T-cell (primary cell): ENCODE measurements at regions not wholly inside any gene's neighbourhood (a gene's known extent, or its start where the extent isn't known, plus 50 kb on each side); places are given as distances from the start of the nearest gene placed in this dataset.

ENCODE experiments used
- ATAC-seq, 4 experiments: fragments of 200-7000 bp in 3 of 4; fragments of 150-1000 bp in 1 of 4; cut with Tn5 transposase; replicated peaks in 1 of 4; 1 replicate in 3 of 4; 2 replicates in 1 of 4; pipeline ENCODE4 v1.10.0; 2021; ENCODE audit warnings: moderate library complexity in 3 of 4, mild to moderate bottlenecking in 2 of 4, moderate number of reproducible peaks in 1 of 4
- CTCF ChIA-PET, 2 donors: fragments of 300-600 bp; sonication (Branson Sonifier 250); formaldehyde crosslinking; loops; one replicate each; lab custom pipeline; 2022; ENCODE audit warnings: antibody characterized with exemption in 2 of 2; lab: Charles Lee
- POLR2A ChIA-PET, 2 donors: fragments of 300-600 bp; sonication (Branson Sonifier 250); formaldehyde crosslinking; loops; one replicate each; lab custom pipeline; 2022; ENCODE audit warnings: antibody characterized with exemption in 2 of 2; lab: Charles Lee
- DNase-seq, 35 experiments: peaks; one replicate each; pipeline versions ENCODE4 v3.0.0 to v3.0.0-alpha.2; 2013 to 2023
- H3K27ac ChIP-seq: one replicate; pipeline ENCODE4 v1.5.1; 2013; ENCODE audit warnings: low read length
- H3K27me3 ChIP-seq, 2 experiments: replicated peaks in 1 of 2; 1 replicate in 1 of 2; 2 replicates in 1 of 2; pipeline versions ENCODE4 v1.6.1 to v1.7.0; 2013; ENCODE audit warnings: low read length in 1 of 2, mixed read lengths in 1 of 2; ENCODE audit not compliant: control insufficient read depth in 2 of 2, insufficient read depth in 2 of 2; ENCODE audit errors: extremely low read depth in 1 of 2
- H3K36me3 ChIP-seq, 2 donors: 1 replicate in 1 of 2; 2 replicates in 1 of 2; pipeline versions ENCODE4 v1.6.1 to v1.7.0; 2013; ENCODE audit warnings: low read length in 1 of 2; ENCODE audit not compliant: control insufficient read depth in 2 of 2, insufficient read depth in 1 of 2; ENCODE audit errors: extremely low read depth in 1 of 2
- H3K4me1 ChIP-seq, 2 experiments: 1 replicate in 1 of 2; 2 replicates in 1 of 2; pipeline versions ENCODE4 v1.6.1 to v1.7.0; 2013; ENCODE audit warnings: low read length in 2 of 2, mixed read lengths in 1 of 2; ENCODE audit not compliant: insufficient read depth in 2 of 2, control insufficient read depth in 1 of 2; ENCODE audit errors: extremely low read depth in 1 of 2
- H3K4me3 ChIP-seq, 2 donors: 1 replicate in 1 of 2; 2 replicates in 1 of 2; pipeline versions ENCODE4 v1.5.1 to v1.7.0; 2013; ENCODE audit warnings: mild to moderate bottlenecking in 2 of 2, low read length in 1 of 2, moderate library complexity in 1 of 2; ENCODE audit not compliant: control insufficient read depth in 1 of 2; ENCODE audit errors: extremely low read depth in 1 of 2
- H3K9me3 ChIP-seq: 2 replicates; pipeline ENCODE4 v1.7.0; 2013
- H3K27ac Mint-ChIP-seq, 2 donors: one replicate each; pipeline ENCODE4 v1.8.0; 2020 to 2021; ENCODE audit warnings: mild to moderate bottlenecking in 2 of 2, mixed read lengths in 2 of 2
- H3K27me3 Mint-ChIP-seq, 2 donors: one replicate each; pipeline ENCODE4 v1.8.0; 2021 to 2022; ENCODE audit warnings: mixed read lengths in 2 of 2
- H3K36me3 Mint-ChIP-seq: one replicate; pipeline ENCODE4 v1.8.0; 2021; ENCODE audit warnings: mixed read lengths
- H3K4me1 Mint-ChIP-seq, 3 donors: one replicate each; pipeline ENCODE4 v1.8.0; 2020 to 2022; ENCODE audit warnings: mixed read lengths in 3 of 3, mild to moderate bottlenecking in 1 of 3
- H3K4me3 Mint-ChIP-seq, 3 donors: one replicate each; pipeline ENCODE4 v1.8.0; 2020 to 2022; ENCODE audit warnings: mild to moderate bottlenecking in 3 of 3, mixed read lengths in 3 of 3, moderate library complexity in 3 of 3
- H3K9me3 Mint-ChIP-seq, 3 donors: one replicate each; pipeline ENCODE4 v1.8.0; 2020 to 2022; ENCODE audit warnings: mixed read lengths in 3 of 3
- WGBS: methylation state at CpG from one replicate; pipeline ENCODE4 v1.1.5; 2013; ENCODE audit warnings: missing lambda C conversion rate; ENCODE audit not compliant: insufficient coverage; 5-methylcytosine and 5-hydroxymethylcytosine counted together

DNA sequence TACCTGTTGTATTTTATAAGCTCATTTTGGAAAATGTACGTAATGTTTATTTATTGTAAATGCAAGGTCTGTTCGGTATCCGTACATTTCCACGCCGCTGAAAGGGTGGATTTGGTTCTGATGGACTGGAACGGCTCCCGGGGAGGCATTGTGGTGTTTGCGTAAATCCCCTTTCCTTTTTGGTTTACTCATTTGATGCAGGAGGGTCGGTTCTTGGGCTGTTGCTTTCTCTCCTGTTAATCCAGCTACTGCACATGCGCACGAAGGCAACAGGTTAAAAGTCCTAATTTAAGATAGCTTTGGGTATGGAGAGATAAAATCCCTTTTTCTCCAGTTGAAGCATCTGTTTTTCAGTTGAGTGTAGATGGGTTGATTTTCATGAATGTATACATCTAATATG lies 224.4 kb downstream of the TM9SF2 start:
- no CpG with 5 or more reads among the region's 11 CpGs for whole genome bisulfite sequencing
- Histone ChIP-seq H3K4me1 (no peaks in the 10 kb centered on the region), H3K27ac (no peak overlapping the region), H3K27me3 (no peaks in the 10 kb centered on the region), H3K4me3 (no peak overlapping the region), H3K36me3 (no peaks in the 10 kb centered on the region), H3K9me3 (no peaks in the 10 kb centered on the region)
- Mint-ChIP-seq H3K27ac (no peak overlapping the region), H3K36me3 (peaks cover 19% of the 10 kb centered on the region), H3K27me3 (no peaks in the 10 kb centered on the region), H3K9me3 (no peaks in the 10 kb centered on the region), H3K4me1 (peaks cover 0 to 3% (median 0%) of the 10 kb centered on the region in 3 donors), H3K4me3 (no peak overlapping the region)
- no peak for DNase-seq
- POLR2A ChIA-PET = interaction anchor here in 1 of 2 donors (0.6 kb wide), 1 partner anchor 309 kb away, joined by 4 read pairs; no protein-coding TSS in a partner anchor
- ATAC-seq = no peak
- CTCF ChIA-PET = no interaction called here

DNA sequence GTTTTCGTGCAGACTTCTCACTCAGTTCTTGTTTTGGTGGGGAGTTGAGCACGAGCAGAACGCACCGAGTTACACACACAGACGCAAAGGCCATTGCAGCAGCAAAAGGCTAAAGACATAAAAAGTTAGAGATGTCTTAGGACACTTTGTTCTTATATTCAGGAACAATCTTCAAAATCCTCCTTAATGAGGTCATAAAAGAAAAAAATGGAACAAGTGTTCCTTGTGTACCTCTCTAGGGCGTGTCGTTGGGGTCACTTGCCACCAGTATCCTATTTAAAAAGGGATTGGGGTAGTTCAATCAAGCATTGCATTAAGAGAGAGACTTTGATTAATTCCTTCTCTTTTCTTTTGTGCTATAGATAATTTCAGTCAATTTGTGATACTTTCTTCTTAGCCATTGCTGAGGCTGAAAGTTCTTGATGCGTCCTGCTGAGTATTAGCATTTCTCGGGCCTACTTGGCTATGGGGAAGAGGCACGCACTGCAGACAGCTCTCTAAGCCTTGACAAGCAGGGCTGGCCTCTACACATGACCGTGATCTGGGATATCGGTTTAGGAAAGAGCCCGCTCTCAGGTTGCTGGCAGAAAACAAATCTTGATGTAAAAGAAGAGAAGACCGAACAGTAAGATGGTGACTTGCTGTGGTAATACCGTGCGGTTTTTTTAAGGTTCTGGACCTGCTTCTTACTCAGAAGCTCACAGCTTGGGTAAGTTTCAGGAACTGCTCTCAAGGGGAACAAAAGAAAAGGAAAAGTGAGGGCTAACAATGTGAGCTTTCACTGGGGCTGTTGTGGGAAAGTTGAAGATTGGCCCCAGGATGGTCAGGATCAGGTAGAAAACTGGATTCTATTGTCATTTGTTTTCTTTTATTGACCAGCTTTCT lies 223.6 kb downstream of the TM9SF2 start:
- Histone ChIP-seq H3K27ac (no peak overlapping the region), H3K27me3 (no peaks in the 10 kb centered on the region), H3K4me3 (no peak overlapping the region), H3K4me1 (no peaks in the 10 kb centered on the region), H3K36me3 (no peaks in the 10 kb centered on the region), H3K9me3 (no peaks in the 10 kb centered on the region)
- POLR2A ChIA-PET = interaction anchor here in 1 of 2 donors (0.6 kb wide), 3 partner anchors 20 to 310 kb away, joined by 3 to 4 read pairs (median 3); no protein-coding TSS in a partner anchor
- Mint-ChIP-seq H3K36me3 (peaks cover 20% of the 10 kb centered on the region), H3K4me3 (no peak overlapping the region), H3K9me3 (no peaks in the 10 kb centered on the region), H3K27me3 (no peaks in the 10 kb centered on the region), H3K27ac (no peak overlapping the region), H3K4me1 (peaks cover 0 to 3% (median 0%) of the 10 kb centered on the region in 3 donors)
- CTCF ChIA-PET = no interaction called here
- WGBS = 95% methylated on average over 9 of the region's 16 CpGs
- DNase-seq (no peak), ATAC-seq (no peak)

DNA sequence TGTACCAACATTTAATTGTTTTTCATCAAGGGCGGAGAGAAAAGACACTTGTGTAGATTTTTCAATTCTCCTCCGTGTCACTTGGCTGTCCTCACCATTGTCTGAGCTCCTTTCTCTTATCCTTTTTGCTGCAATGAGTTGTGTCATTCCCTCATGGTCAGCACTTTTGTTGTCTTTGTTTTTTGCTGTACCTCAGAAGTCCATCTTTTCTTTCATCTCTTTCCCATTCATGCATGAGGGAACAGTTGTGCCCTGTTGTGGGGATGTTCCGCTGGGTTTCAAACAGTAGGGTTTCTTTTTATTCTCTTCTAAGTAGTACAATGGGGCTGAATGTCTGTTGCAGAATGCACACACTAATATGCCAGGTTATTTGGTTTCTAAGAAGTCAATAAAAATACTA lies 222.6 kb downstream of the TM9SF2 start:
- no peaks in the 10 kb centered on the region for H3K36me3 ChIP-seq
- Mint-ChIP-seq H3K27me3 (no peaks in the 10 kb centered on the region), H3K4me3 (no peak overlapping the region), H3K9me3 (no peaks in the 10 kb centered on the region), H3K4me1 (peaks cover 0 to 3% (median 0%) of the 10 kb centered on the region in 3 donors), H3K36me3 (peaks cover 20% of the 10 kb centered on the region), H3K27ac (no peak overlapping the region)
- H3K9me3 ChIP-seq = no peaks in the 10 kb centered on the region
- DNase-seq (no peak), ATAC-seq (no peak)
- WGBS = no CpG with 5 or more reads among the region's 3 CpGs
- CTCF ChIA-PET = interaction anchor here in 1 of 2 donors (0.6 kb wide), 1 partner anchor 117 kb away, joined by 4 read pairs; the partner anchor contains the start of gene CLYBL
- POLR2A ChIA-PET = no interaction called here
- no peaks in the 10 kb centered on the region for H3K4me1 ChIP-seq
- H3K27me3 ChIP-seq = no peaks in the 10 kb centered on the region
- no peak overlapping the region for H3K27ac ChIP-seq
- no peak overlapping the region for H3K4me3 ChIP-seq

- Mint-ChIP-seq H3K4me3 (no peak overlapping the region), H3K36me3 (peaks cover 20% of the 10 kb centered on the region), H3K27ac (no peak overlapping the region), H3K27me3 (no peaks in the 10 kb centered on the region), H3K9me3 (no peaks in the 10 kb centered on the region), H3K4me1 (peaks cover 0 to 3% (median 0%) of the 10 kb centered on the region in 3 donors)
- DNase-seq (no peak), ATAC-seq (no peak)
- ChIA-PET POLR2A (interaction anchor here in 1 of 2 donors (0.5 kb wide), 1 partner anchor 748 kb away, joined by 3 read pairs; no protein-coding TSS in a partner anchor), CTCF (interaction anchor here in 1 of 2 donors (0.6 kb wide), 1 partner anchor 116 kb away, joined by 4 read pairs; the partner anchor contains the start of gene CLYBL)
- Histone ChIP-seq H3K9me3 (no peaks in the 10 kb centered on the region), H3K4me1 (no peaks in the 10 kb centered on the region), H3K27ac (no peak overlapping the region), H3K36me3 (no peaks in the 10 kb centered on the region), H3K27me3 (no peaks in the 10 kb centered on the region), H3K4me3 (no peak overlapping the region)
- 100% methylated on average over 2 of the region's 7 CpGs for WGBS
Measured at GRCh38 chr13:99722931-99723330, 221.7 kb downstream of the TM9SF2 start.

DNA sequence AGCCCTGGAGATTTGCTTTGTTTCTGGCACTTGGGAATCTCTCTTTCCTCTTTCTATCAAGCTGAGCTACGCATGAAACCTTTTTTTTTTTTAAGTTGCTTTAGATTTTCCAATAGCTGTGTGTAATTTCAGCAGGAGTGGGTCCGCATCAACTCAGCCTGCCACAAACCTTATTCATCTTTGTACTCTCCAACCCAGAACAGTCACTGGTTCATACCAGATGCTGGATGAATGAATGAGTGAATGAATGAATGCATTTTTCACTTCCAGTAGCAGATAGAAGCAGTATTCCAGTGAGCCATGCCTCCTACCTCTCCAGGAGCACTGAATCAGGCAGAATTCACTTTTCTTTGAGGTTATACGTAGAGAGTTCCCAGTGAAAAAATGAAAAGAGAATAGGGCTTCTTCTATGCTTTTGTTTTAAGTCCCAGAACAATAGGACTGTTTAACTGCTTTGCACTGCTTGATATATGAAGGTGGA lies 221.1 kb downstream of the TM9SF2 start:
- Histone ChIP-seq H3K36me3 (no peaks in the 10 kb centered on the region), H3K9me3 (no peaks in the 10 kb centered on the region), H3K4me3 (no peak overlapping the region), H3K27me3 (no peaks in the 10 kb centered on the region), H3K4me1 (no peaks in the 10 kb centered on the region), H3K27ac (no peak overlapping the region)
- H3K27me3 Mint-ChIP-seq = no peaks in the 10 kb centered on the region
- CTCF ChIA-PET = interaction anchor here in 1 of 2 donors (0.7 kb wide), 1 partner anchor 194 kb away, joined by 3 read pairs; no protein-coding TSS in a partner anchor
- H3K9me3 Mint-ChIP-seq = no peaks in the 10 kb centered on the region
- no CpG with 5 or more reads among the region's 3 CpGs for WGBS
- ATAC-seq (no peak), DNase-seq (no peak)
- H3K27ac Mint-ChIP-seq = no peak overlapping the region
- POLR2A ChIA-PET = interaction anchor here in 1 of 2 donors (0.6 kb wide), 1 partner anchor 40 kb away, joined by 3 read pairs; no protein-coding TSS in a partner anchor
- H3K36me3 Mint-ChIP-seq = peaks cover 20% of the 10 kb centered on the region
- H3K4me1 Mint-ChIP-seq = peaks cover 0 to 3% (median 0%) of the 10 kb centered on the region in 3 donors
- no peak overlapping the region for H3K4me3 Mint-ChIP-seq

- no peaks in the 10 kb centered on the region for H3K36me3 ChIP-seq
- no peaks in the 10 kb centered on the region for H3K9me3 ChIP-seq
- ATAC-seq (no peak), DNase-seq (no peak)
- H3K27me3 Mint-ChIP-seq = no peaks in the 10 kb centered on the region
- no peaks in the 10 kb centered on the region for H3K4me1 ChIP-seq
- ChIA-PET CTCF (interaction anchor here in 1 of 2 donors (0.7 kb wide), 1 partner anchor 194 kb away, joined by 3 read pairs; no protein-coding TSS in a partner anchor), POLR2A (interaction anchor here in 1 of 2 donors (0.6 kb wide), 2 partner anchors 40 to 155 kb away, joined by 3 read pairs; no protein-coding TSS in a partner anchor)
- peaks cover 20% of the 10 kb centered on the region for H3K36me3 Mint-ChIP-seq
- H3K27ac ChIP-seq = no peak overlapping the region
- no peaks in the 10 kb centered on the region for H3K27me3 ChIP-seq
- peaks cover 0 to 3% (median 0%) of the 10 kb centered on the region in 3 donors for H3K4me1 Mint-ChIP-seq
- H3K4me3 ChIP-seq = no peak overlapping the region
- 100% methylated on average over 1 of the region's 4 CpGs for WGBS
- no peak overlapping the region for H3K4me3 Mint-ChIP-seq
- no peaks in the 10 kb centered on the region for H3K9me3 Mint-ChIP-seq
- no peak overlapping the region for H3K27ac Mint-ChIP-seq
Measured at GRCh38 chr13:99721606-99722337, 220.5 kb downstream of the TM9SF2 start.
